ENCODE measurements at regions not wholly inside any gene's neighbourhood (a gene's known extent, or its start where the extent isn't known, plus 50 kb on each side); places are given as distances from the start of the nearest gene placed in this dataset.

- no peak overlapping the region for H2AFZ ChIP-seq (ENCODE audit: low read length)
- Mint-ChIP-seq H3K4me1 (no peaks in the 10 kb centered on the region), H3K27me3 (ENCODE audit: low read depth) (no peaks in the 10 kb centered on the region), H3K36me3 (ENCODE audit: insufficient read depth in 1 of 3, low read depth in 3 of 3) (no peaks in the 10 kb centered on the region; a peak in 1 of 7 replicates), H3K9me3 (peaks cover 0 to 3% of the 10 kb centered on the region in 2 experiments; a peak in 1 of 5 replicates), H3K4me3 (no peak overlapping the region), H3K27ac (no peak overlapping the region)
- TF ChIP-seq CTCF (conservative IDR thresholded peaks at IDR 0.05): no peak
- H3K18ac ChIP-seq (ENCODE audit: insufficient read length, low read depth, low read length): no peak overlapping the region
- DNase-seq: no peak
- H4K20me1 ChIP-seq (ENCODE audit: control insufficient read depth, insufficient read depth, insufficient read length): no peaks in the 10 kb centered on the region
- H3K9ac ChIP-seq (ENCODE audit: extremely low read depth, insufficient read length, low read length): no peak overlapping the region
- no peaks in the 10 kb centered on the region for H3K23me2 ChIP-seq (ENCODE audit: insufficient read length, low read depth, low read length, poor library complexity, severe bottlenecking)
- H2BK5ac ChIP-seq (ENCODE audit: insufficient read length, low read length): no peak overlapping the region
- no peak overlapping the region for H3K56ac ChIP-seq (ENCODE audit: insufficient read length, low read depth, low read length)
- no peaks in the 10 kb centered on the region for H3K27me3 ChIP-seq (ENCODE audit: insufficient read depth, low read length)
- no peak overlapping the region for H3K27ac ChIP-seq (ENCODE audit: insufficient read length, low read depth, low read length)
- H3K23ac ChIP-seq (ENCODE audit: insufficient read length, low read depth, low read length): no peak overlapping the region
- H2BK20ac ChIP-seq (ENCODE audit: low read depth, low read length, poor library complexity, severe bottlenecking): no peak overlapping the region
- H2BK12ac ChIP-seq (ENCODE audit: insufficient read length, low read depth, low read length): no peak overlapping the region
- no CpG with 5 or more reads among the region's 3 CpGs for WGBS (ENCODE audit: extremely low coverage, insufficient read length, low lambda C conversion rate)
- H4K5ac ChIP-seq (ENCODE audit: insufficient read length, low read depth, low read length): no peak overlapping the region
- H3K4me1 ChIP-seq (ENCODE audit: insufficient read depth, low read length): no peaks in the 10 kb centered on the region
- no peak overlapping the region for H3K14ac ChIP-seq (ENCODE audit: insufficient read depth, low read length)
- no peak overlapping the region for H3K4me2 ChIP-seq (ENCODE audit: insufficient read depth, insufficient read length, low read length)
- no peaks in the 10 kb centered on the region for H3K79me1 ChIP-seq (ENCODE audit: insufficient read depth, low read depth, low read length, poor library complexity, severe bottlenecking)
- H4K8ac ChIP-seq (replicated peaks; ENCODE audit: insufficient read length, low read depth, low read length): no peak overlapping the region
- H3K4ac ChIP-seq (ENCODE audit: low read depth, low read length): no peak overlapping the region
- no peak overlapping the region for H2BK15ac ChIP-seq (ENCODE audit: low read depth, low read length)
- no peak overlapping the region for H4K91ac ChIP-seq (ENCODE audit: insufficient read length, low read depth, low read length)
- no peaks in the 10 kb centered on the region for H3K79me2 ChIP-seq (ENCODE audit: insufficient read depth, low read length)
- no peak overlapping the region for H3T11ph ChIP-seq (ENCODE audit: low read length)
- H3K9me3 ChIP-seq (ENCODE audit: control insufficient read depth, low read depth, low read length): no peaks in the 10 kb centered on the region
- no peak overlapping the region for H2BK120ac ChIP-seq (ENCODE audit: low read depth, low read length, poor library complexity, severe bottlenecking)
- no peak overlapping the region for H2AK5ac ChIP-seq (ENCODE audit: insufficient read length, low read length)
These were observed 648.0 kb downstream of the SLC4A3 start for GRCh38 chr2:220275454-220275853.
